ENCODE measurements at regions not wholly inside any gene's neighbourhood (a gene's known extent, or its start where the extent isn't known, plus 50 kb on each side); places are given as distances from the start of the nearest gene placed in this dataset.

GRCh38 chr4:31999848-32000247, 1279.7 kb downstream of the PCDH7 start:
- TF ChIP-seq GATA3 (IDR thresholded peaks at IDR 0.05; ENCODE audit: low read depth, low read length) (no peak), GATA2 (IDR thresholded peaks at IDR 0.05; ENCODE audit: low read depth, low read length) (no peak)

GRCh38 chr4:32000846-32001488, 1280.8 kb downstream of the PCDH7 start:
- TF ChIP-seq GATA3 (IDR thresholded peaks at IDR 0.05; ENCODE audit: low read depth, low read length) (no peak), GATA2 (IDR thresholded peaks at IDR 0.05; ENCODE audit: low read depth, low read length) (no peak)

GRCh38 chr4:32002037-32002747, 1282.0 kb downstream of the PCDH7 start:
- TF ChIP-seq GATA2 (IDR thresholded peaks at IDR 0.05; ENCODE audit: low read depth, low read length), result no peak
- no peak for TF ChIP-seq GATA3 (IDR thresholded peaks at IDR 0.05; ENCODE audit: low read depth, low read length)

GRCh38 chr4:32003548-32003947, 1283.4 kb downstream of the PCDH7 start:
- TF ChIP-seq GATA3 (IDR thresholded peaks at IDR 0.05; ENCODE audit: low read depth, low read length) (no peak), GATA2 (IDR thresholded peaks at IDR 0.05; ENCODE audit: low read depth, low read length) (no peak)

GRCh38 chr4:32010221-32010620, 1290.1 kb downstream of the PCDH7 start:
- TF ChIP-seq GATA2 (IDR thresholded peaks at IDR 0.05; ENCODE audit: low read depth, low read length), result no peak
- no peak for TF ChIP-seq GATA3 (IDR thresholded peaks at IDR 0.05; ENCODE audit: low read depth, low read length)

- TF ChIP-seq GATA3 (IDR thresholded peaks at IDR 0.05; ENCODE audit: low read depth, low read length), result no peak
- no peak for TF ChIP-seq GATA2 (IDR thresholded peaks at IDR 0.05; ENCODE audit: low read depth, low read length)
Measured at GRCh38 chr4:32022071-32022470, 1301.9 kb downstream of the PCDH7 start.

- no peak for TF ChIP-seq GATA2 (IDR thresholded peaks at IDR 0.05; ENCODE audit: low read depth, low read length)
- TF ChIP-seq GATA3 (IDR thresholded peaks at IDR 0.05; ENCODE audit: low read depth, low read length), result no peak
Measured at GRCh38 chr4:32025851-32026459, 1305.8 kb downstream of the PCDH7 start.

GRCh38 chr4:32030406-32030805, 1310.2 kb downstream of the PCDH7 start:
- TF ChIP-seq GATA2 (IDR thresholded peaks at IDR 0.05; ENCODE audit: low read depth, low read length) (no peak), GATA3 (IDR thresholded peaks at IDR 0.05; ENCODE audit: low read depth, low read length) (no peak)

- no peak for TF ChIP-seq GATA3 (IDR thresholded peaks at IDR 0.05; ENCODE audit: low read depth, low read length)
- TF ChIP-seq GATA2 (IDR thresholded peaks at IDR 0.05; ENCODE audit: low read depth, low read length), result no peak
Measured at GRCh38 chr4:32031026-32031425, 1310.9 kb downstream of the PCDH7 start.

- no peak for TF ChIP-seq GATA3 (IDR thresholded peaks at IDR 0.05; ENCODE audit: low read depth, low read length)
- no peak for TF ChIP-seq GATA2 (IDR thresholded peaks at IDR 0.05; ENCODE audit: low read depth, low read length)
Measured at GRCh38 chr4:32032136-32032672, 1312.0 kb downstream of the PCDH7 start.

- no peak for TF ChIP-seq GATA3 (IDR thresholded peaks at IDR 0.05; ENCODE audit: low read depth, low read length)
- TF ChIP-seq GATA2 (IDR thresholded peaks at IDR 0.05; ENCODE audit: low read depth, low read length), result no peak
Measured at GRCh38 chr4:32037399-32037798, 1317.2 kb downstream of the PCDH7 start.

- TF ChIP-seq GATA2 (IDR thresholded peaks at IDR 0.05; ENCODE audit: low read depth, low read length), result no peak
- TF ChIP-seq GATA3 (IDR thresholded peaks at IDR 0.05; ENCODE audit: low read depth, low read length), result no peak
Measured at GRCh38 chr4:32042486-32043247, 1322.5 kb downstream of the PCDH7 start.

GRCh38 chr4:32043248-32043633, 1323.1 kb downstream of the PCDH7 start:
- no peak for TF ChIP-seq GATA2 (IDR thresholded peaks at IDR 0.05; ENCODE audit: low read depth, low read length)
- no peak for TF ChIP-seq GATA3 (IDR thresholded peaks at IDR 0.05; ENCODE audit: low read depth, low read length)

GRCh38 chr4:32061916-32062315, 1341.7 kb downstream of the PCDH7 start:
- TF ChIP-seq GATA2 (IDR thresholded peaks at IDR 0.05; ENCODE audit: low read depth, low read length) (no peak), GATA3 (IDR thresholded peaks at IDR 0.05; ENCODE audit: low read depth, low read length) (no peak)

All from SH-SY5Y (cell line).